Adrenal gland (tissue), 5 donors: ENCODE measurements at regions not wholly inside any gene's neighbourhood (a gene's known extent, or its start where the extent isn't known, plus 50 kb on each side); places are given as distances from the start of the nearest gene placed in this dataset.

ENCODE experiments used
- CTCF ChIP-seq, 6 experiments: fragments of 450-650 bp in 4 of 6; fragments of 200-600 bp in 2 of 6; sonication (generic) in 1 of 6; IDR thresholded peaks; 1 replicate in 5 of 6; 2 replicates in 1 of 6; pipeline versions ENCODE4 v1.5.1 to v1.8.0; 2016 to 2021; ENCODE audit warnings: antibody characterized with exemption in 6 of 6, mild to moderate bottlenecking in 2 of 6, moderate library complexity in 1 of 6
- POLR2A ChIP-seq, 2 donors: fragments of 450-650 bp; IDR thresholded peaks; one replicate each; pipeline ENCODE4 v1.6.1; 2017; ENCODE audit warnings: antibody characterized with exemption in 2 of 2, mild to moderate bottlenecking in 2 of 2, moderate library complexity in 1 of 2
- donor health status: DM: no; HTN: no; CAD: no.

- TF ChIP-seq CTCF (IDR thresholded peaks at IDR 0.05) (no peak), POLR2A (IDR thresholded peaks at IDR 0.05) (no peak)
Measured at GRCh38 chr1:185570962-185571361, 163.2 kb upstream of the HMCN1 start.
